ENCODE measurements at regions not wholly inside any gene's neighbourhood (a gene's known extent, or its start where the extent isn't known, plus 50 kb on each side); places are given as distances from the start of the nearest gene placed in this dataset.

DNA sequence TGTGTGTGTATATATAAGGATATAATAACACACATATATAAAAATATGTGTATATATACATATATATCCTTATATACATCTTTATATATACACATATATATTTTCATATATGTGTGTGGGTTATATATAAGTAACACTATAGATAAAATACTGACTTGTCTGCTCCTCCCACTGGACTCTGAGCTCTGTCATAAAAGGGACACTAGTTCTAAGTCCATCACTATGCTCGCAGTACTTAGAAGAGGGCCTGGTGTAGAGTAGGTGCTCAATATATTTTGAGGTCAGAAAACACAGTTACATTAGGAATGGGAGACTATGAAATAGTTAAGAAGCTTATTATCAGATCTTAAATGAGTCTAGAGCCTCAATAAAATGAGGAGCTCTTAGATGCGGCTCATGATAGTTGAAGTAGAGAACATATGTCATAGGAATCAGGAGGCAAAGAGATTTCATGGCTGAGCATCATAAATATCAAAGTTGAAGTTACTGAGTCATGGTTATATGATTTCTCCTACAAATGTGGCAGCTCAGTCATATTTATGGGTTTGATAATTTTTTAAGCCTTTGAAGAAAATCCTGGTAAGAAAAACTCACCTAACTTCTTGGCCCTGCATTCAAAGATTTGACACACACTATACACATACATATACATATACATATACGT, 371.2 kb upstream of the THBS1 start:
- no peak for DNase-seq (ENCODE audit: low spot score)

DNA sequence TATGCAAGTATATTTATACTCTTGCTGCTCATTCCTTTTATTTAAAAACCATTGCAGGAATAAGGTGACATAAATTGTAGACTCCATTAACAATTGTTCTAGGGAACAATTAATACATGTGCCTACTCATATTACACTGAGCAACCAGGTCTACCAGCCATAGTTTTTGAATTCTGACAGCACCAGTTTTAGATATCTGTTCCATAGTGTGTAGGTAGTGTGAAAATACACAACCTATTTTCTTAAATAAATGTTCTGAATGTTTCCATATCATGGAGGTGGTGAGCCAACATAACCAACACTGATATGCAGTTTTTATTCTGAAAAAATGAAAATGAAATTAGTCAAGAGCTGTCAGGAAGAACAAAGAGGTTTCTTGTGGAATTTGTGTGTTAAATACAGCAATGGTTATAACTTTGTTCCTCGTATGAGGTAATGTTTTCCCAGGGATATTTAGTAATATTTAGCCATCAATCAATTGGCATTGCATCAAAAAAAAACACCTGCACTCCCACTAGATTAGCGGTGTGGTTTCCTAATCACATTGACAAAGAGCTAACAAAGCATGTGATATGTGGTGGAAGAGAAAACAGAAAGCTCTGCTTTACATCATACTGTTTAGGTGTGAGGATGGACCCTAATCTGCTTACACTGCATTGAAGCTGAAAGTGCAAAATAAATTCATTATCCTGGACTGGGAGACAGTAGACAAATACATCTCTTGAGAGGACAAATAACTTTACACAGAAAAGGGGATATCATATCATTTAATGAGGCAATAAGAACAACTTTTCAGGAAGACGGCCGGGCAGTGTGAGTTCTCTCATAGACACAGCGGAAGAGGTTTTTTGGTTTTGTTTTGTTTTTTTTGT, 369.5 kb upstream of the THBS1 start:
- no peak for DNase-seq (ENCODE audit: low spot score)

DNA sequence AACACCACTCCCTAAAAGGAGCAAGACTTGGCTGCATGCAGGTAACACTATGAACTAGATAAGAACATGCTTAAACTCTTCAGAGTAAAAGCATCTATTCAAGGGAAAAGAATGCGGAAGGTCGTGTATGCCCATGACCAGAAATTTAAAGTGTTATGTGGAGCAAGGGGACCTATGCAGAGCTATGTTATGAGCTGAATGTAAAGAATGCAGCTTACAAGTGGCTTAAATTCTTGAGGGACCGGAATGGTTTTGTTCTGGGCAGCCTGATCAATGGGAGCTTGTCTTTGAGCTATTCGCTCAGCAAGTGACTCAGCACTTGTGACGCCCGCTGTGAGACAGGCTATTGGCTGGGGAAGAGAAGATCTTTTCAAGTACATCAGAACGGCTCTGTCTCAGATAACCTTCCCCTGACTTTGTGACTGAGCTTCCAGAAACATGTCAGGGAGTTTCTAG, 367.5 kb upstream of the THBS1 start:
- DNase-seq (ENCODE audit: low spot score) = no peak

DNA sequence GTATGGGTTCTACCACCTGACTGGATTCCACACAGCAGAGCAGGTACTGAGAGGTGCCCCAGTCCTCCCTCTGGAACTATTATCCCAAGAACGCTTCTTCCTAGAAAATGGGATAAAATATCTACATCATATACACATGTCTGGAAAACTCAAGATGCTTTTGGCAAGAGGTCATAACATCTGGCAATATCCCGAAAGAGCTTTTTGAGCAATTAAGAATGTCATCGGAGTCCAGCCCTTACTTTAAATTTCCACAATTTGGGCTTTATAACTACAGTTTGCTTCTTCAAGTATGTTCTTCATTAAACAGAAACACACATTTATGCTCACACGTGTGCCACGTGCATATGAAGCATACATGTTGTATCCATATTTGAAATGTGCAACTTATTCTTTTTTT, 365.9 kb upstream of the THBS1 start:
- no peak for DNase-seq (ENCODE audit: low spot score)

DNA sequence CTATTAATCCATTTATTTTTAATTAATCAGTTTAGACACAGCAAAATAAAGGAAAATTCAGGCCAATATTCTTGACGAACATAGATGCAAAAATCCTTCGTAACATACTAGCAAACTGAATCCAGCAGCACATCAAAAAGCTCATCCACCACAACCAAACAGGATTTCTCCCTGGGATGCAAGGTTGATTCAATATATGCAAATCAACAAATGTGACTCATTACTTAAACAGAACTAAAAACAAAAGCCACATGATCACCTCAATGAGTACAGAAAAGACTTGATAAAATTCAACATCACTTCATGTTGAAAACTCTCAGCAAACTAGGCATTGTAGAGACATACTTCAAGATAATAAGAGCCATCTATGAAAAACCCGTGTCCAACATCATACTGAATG, 364.1 kb upstream of the THBS1 start:
- no peak for DNase-seq (ENCODE audit: low spot score)

DNA sequence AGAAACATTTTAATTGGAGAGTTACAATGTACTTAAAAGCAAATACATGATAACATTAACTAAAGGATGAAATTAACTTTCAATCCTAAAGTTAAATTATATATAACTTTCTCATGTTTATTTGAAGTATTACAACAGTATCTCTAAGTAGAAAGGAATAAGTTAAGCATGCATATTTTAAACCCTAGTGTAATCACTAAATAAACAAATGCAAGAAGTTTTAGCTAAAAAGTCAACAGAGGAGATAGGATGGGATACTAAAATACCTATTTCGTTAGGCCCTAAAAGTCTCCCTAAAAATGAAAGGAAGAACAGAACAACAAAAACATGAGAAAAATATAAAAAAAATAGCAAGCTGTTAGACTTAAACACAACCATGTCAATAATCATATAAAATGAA, 361.3 kb upstream of the THBS1 start:
- no peak for DNase-seq (ENCODE audit: low spot score)

DNA sequence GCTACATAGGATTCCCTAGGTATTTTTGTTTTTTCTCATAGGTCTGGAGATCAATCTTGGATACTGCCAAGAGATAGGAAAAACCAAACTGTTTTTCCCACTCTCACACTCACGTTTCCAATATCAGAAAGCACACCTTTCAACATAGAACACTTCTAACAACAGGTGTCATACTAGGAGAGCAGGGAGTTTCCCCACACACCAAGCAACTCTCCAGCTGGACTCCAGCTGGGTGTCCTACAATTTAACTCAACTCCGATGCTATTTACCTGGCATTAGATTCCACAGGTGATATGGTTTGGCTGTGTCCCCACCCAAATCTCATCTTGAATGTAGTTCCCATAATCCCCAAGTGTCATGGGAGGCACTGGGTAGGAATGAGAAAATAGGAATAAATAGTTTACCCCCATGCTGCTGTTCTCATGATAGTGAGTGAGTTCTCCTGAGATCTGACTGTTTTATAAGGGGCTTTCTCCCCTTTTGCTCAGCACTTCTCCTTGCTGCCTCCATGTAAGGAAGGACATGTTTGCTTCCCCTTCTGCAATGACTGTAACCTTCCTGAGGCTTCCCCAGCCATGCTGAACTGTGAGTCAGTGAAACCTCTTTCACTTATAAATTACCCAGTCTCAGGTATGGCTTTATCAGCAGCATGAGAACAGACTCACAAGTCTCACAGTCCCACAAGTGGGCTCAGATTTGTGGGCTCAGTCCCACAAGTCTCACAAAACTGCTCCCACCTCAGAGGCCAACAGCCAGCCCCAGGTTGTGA, 354.5 kb upstream of the THBS1 start:
- DNase-seq (ENCODE audit: low spot score) = no peak

DNA sequence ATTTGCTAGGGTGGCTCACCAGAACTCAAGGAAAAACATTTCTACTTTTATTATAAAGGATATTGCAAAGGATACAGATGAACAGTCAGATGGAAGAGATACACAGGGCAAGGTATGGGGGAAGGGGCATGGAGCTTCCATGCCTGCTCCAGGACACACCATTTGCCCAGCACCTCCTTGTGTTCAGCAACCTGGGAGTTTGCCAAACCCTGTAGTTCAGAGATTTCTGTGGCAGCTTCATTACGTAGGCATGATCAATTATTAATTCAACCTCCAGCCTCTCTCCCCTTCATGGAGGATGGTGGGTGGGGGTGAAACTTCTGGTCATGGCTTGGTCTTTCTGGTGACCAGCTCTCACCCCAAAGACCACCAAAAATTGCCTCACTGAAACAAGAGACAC, 353.9 kb upstream of the THBS1 start:
- DNase-seq (ENCODE audit: low spot score) = no peak

DNA sequence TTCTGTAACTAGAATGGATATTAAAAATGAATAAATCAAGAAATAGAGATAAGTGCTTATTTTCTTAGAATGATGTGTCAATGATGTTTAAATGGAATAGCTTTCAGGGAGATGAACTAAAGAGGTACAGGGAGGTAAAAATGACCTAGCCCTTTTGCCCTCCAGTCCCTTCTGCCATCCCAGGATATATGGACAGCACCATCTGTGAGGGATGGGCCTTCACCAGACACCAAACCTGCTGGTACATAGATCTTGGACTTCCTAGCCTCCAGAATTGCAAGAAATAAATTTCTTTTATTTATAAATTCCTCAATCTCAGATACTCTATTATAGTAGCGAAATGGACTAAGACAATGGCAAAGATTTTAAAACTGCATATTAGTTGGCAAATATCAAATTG, 352.0 kb upstream of the THBS1 start:
- no peak for DNase-seq (ENCODE audit: low spot score)

DNA sequence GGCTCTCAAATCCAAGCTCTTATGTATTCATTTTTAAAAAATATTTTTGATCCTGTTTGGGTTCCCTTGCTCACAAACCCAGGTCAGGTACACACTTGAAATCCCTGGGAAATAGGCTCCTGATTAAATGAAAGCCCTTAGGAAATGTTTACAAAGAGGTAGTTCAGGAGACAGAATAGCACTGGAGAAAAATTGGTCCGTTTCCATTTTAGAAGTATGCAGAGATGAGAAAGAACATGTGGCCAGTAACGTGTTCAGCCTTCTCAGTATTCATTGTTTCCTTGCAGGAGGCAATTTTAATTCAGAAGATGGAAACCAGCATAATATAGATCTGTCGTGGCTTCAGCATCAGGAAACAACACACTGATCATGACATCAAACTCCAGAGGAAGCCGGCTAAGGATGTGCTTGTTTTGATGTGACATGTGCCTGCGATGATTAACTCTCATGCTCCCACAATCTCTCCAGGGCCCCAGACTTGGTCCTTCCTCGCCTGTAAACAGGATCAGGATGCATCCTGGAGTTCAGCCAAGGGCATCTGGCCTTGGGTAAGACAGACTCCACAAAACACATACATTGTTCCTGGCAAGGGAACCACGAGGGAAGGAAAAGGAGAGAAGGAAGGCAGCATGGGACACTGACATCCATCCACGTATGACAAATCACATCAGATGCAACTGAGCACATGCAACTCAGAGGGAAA, 350.5 kb upstream of the THBS1 start:
- no peak for DNase-seq (ENCODE audit: low spot score)

DNA sequence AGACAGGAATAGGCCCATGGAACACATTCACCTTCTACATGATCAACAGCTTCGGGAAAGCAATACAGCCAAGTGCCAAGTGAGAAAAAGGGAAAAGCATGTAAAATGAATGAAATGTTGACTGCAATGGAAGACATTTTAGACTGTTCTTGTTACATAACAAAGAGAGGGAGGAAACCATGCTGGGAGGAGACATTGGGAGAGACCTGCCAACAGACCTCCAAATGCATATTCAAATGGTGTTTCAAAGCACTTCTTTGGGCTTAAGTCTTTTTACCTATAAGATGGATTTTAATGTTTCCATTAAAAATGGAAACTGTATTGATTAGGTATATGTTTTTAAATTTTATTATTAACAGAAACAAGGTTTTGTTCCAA, 350.0 kb upstream of the THBS1 start:
- DNase-seq (ENCODE audit: low spot score) = no peak

DNA sequence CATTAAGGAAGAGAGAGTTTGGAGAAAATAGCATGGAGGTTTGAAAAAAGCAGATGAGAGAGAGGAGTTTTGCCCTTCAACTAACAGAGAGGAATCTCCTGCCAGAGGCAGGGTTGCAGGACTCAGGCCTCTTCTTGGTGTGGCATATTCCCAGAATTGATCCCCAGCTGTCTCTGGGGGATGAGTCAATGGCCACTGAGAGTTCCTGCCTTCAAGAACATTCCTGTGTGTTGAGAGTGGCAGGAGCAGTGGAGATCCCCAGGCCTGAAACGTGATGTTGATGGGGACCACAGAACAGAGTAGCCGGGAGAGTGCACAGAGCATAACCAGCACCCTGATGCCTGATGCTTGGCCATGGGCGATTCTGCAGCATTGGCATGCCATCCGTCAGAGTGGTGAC, 348.4 kb upstream of the THBS1 start:
- DNase-seq (ENCODE audit: low spot score) = peak; percentile 89

DNA sequence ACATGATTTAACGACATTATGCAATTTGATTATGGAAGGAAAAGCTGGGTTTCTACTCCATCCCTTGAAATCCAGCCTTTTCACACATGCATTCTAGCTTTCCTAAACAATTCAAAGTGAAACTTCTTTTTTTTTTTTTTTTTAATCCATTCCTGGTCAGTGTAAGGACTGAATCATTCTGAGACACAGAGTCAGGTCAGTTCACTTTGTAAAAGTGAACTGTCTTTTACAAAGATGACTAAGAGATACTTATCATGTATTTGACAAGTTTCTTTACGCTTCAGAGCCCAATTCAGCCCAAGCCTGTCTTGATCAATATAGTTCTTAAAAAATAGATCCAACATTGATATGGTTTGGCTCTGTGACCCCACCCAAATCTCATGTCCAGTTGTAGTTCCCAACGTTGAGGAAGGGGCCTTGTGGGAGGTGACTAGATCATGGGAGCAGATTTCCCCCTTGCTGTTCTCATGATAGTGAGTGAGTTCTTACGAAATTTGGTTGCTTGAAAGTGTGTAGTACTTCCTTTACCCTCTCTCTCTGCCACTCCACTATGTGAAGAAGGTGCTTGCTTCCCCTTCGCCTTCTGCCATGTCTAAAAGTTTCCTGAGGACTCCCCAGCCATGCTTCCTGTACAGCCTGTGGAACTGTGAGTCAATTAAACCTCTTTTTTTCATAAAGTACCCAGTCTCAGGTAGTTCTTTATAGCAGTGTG, 345.6 kb upstream of the THBS1 start:
- peak; percentile 31 for DNase-seq (ENCODE audit: low spot score)

DNA sequence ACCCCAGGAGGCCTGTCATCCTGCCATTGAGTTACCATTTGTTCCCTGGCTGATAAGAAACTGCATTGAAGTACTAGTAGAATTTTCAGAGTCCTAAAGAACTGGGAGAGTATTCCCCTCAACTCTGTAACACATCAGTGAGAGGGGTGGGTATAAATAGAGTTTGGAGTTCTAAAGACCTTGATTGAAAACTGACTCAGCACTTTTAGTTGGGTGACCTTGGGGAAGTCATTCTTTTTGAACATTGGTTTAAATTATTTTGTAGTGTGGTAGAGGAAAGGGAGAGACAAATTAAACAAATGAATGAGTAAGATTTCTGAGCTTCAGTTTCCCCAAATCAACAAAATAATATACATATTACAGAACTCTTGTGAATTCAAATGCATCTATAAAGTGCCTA, 344.5 kb upstream of the THBS1 start:
- DNase-seq (ENCODE audit: low spot score) = no peak

DNA sequence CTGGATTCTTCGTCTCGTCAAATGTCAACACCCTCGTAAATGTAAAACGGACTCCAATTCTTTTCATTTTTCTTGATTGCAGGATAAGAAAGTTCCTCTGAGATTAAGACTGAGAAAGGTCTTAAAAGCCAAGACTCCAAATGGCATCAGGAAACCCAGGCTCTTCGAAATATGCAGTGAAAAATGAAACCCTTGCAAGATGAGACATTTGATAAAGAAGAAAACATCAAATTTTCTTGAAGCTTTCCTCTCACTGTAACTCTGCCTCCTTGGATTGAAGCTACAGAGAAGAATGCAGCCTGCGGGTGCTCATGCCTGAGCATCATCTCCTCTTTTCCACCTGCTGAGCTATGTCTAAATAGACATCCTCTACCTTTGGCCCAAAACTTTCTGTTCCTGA, 342.4 kb upstream of the THBS1 start:
- no peak for DNase-seq (ENCODE audit: low spot score)

DNA sequence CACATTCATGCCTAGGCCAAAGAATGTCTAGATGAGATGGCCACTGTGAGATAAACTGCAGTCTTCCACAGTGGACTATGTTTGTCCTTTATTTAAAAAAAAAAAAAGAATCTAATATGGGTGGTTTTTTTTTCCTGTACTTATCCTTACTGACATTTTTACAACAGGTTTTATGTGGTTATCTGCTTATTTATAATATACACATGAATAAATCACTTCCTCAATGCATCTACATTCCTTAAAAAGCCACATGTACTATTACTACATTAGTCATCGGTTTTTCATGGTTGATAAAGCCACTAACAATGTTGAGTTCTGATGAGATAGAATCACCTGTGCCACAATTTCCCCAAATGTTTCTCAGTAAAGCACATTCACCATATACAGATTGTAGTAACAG, 341.3 kb upstream of the THBS1 start:
- no peak for DNase-seq (ENCODE audit: low spot score)

DNA sequence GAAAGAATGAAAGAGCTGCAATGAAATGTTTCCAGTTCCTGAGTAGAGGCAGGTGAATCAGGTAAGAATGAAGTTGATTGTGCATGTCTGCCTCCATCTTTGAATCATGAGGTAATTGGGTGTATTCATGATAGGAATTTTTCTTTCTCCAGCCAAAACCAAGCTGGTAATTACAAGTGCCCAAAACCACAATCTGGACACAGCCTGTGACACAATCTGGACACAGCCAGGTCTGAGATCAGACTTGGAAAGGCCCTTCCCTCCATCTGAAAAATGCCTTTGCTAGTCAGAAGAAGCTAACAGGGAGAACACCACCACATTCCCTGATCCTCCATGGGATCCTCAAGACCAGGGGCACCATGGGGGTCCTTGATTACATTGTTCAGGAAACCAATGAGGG, 338.5 kb upstream of the THBS1 start:
- peak; percentile 59 for DNase-seq (ENCODE audit: low spot score)

DNA sequence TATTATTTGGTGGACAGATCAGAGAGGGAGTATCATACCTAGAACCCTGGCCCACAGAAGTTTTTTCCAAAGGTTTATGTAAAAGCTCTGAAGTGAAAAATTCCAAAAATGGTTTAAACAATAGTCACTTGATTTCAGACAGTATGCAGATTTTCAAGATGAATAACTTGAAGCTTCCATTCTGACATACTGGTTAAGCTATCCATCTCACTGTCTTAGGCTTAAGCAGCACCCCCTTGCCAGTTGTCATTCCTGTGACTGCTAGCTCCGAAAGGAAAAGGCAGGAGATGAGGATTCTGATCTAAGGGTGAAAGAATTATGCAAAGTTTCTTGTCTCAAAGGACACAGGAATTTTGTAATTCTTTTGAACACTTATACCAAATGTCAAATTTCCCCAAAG, 337.5 kb upstream of the THBS1 start:
- peak; percentile 21 for DNase-seq (ENCODE audit: low spot score)

DNA sequence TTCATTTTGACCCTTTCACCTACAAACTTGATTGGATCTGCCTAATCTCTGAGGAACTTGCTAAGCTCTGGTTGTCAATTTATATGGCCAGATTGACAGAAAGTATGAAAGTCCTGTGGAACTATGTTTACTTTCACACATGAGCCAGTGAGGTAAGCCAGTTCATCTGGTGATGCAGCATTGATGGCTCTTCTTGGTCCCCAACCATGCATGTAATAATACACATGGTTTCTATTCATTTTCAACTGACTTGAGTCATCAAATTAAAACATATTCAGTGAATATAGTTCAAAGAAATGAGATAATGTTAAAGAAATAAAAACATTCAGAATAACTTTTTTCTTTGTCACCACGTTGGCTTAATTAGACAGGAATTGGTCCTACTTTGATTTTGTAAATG, 336.1 kb upstream of the THBS1 start:
- no peak for DNase-seq (ENCODE audit: low spot score)

DNA sequence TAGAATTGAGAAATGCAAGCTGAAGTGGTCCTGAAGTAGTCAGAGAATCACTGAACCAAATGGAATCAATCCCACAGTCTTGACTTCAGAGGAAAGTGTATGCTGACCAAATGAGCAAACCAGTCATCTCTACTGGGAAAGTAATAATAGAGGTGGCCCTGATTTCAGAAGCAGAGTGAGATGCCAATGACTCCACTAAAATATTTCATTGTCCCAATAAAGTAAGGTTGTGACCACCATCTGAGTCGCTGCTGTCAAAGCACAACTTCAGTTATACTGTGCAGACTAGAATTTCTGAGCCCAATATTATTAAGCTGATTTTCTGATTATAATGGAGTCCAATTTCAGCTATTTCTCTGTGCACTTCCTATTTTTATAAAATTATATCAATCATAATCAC, 334.4 kb upstream of the THBS1 start:
- DNase-seq (ENCODE audit: low spot score) = no peak

DNA sequence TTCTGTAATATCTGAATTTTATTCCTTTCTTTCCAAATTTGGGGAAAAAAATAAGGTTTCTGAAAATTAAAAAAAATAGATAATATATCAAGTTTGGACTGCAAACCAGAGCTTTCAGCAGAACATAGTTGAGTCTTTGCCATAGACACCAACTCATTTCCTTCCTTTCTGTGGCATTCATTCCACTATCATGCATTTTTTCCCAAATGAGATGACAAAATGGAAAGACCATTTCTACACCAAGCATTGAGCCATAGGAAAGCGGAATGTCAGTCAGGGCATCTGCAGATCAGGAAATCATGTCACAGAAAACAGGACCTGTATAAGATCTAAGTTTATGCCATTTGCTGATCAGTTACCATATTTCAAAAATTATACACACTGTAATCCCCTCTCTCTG, 333.3 kb upstream of the THBS1 start:
- DNase-seq (ENCODE audit: low spot score) = peak; percentile 50

DNA sequence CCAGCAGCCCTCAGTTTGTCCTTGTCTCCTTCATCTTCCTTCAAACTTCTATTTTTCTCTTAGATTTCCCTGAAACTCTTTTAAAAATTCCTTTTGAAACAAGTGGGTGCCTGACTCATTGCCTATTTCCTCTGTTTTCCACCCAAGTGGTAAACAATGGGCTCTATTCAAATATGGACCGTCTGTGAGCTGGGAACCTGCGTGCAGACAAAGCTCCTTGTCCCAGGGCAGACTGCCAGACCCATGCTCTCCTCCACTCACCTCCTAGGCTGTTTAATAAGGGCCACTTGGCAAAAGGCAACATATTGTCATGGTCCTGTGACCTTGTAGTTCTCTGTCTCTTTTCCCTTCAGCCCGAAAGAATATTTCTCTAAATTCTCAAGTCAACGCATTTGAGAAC, 332.7 kb upstream of the THBS1 start:
- peak; percentile 60 for DNase-seq (ENCODE audit: low spot score)
